ENCODE measurements at regions not wholly inside any gene's neighbourhood (a gene's known extent, or its start where the extent isn't known, plus 50 kb on each side); places are given as distances from the start of the nearest gene placed in this dataset.

DNA sequence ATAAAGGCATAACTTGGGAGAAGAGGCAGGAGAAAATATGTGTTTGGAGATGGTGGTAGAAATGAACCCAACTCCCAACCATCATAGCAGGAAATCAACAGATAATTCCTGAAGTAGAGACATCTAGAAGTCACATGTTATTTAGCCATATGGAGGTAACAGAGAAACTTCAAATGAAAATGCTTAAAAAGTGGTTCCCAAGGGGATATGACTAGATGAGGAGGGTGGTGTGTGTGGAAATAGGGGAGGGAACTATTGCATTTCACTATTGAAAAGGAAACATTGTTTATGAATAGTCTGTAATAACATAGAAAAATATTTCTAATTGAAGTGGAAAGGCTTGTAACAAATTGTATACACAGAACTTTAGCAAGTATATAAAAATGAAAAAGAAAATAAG, 412.0 kb downstream of the SHISA9 start:
- TF ChIP-seq EZH2phosphoT487 (IDR thresholded peaks at IDR 0.05; ENCODE audit: borderline replicate concordance) (no peak), POLR2A (IDR thresholded peaks at IDR 0.05; ENCODE audit: borderline replicate concordance, extremely low read depth, insufficient read depth, insufficient read length) (no peak)
- TF ChIP-seq, protein P1, sequence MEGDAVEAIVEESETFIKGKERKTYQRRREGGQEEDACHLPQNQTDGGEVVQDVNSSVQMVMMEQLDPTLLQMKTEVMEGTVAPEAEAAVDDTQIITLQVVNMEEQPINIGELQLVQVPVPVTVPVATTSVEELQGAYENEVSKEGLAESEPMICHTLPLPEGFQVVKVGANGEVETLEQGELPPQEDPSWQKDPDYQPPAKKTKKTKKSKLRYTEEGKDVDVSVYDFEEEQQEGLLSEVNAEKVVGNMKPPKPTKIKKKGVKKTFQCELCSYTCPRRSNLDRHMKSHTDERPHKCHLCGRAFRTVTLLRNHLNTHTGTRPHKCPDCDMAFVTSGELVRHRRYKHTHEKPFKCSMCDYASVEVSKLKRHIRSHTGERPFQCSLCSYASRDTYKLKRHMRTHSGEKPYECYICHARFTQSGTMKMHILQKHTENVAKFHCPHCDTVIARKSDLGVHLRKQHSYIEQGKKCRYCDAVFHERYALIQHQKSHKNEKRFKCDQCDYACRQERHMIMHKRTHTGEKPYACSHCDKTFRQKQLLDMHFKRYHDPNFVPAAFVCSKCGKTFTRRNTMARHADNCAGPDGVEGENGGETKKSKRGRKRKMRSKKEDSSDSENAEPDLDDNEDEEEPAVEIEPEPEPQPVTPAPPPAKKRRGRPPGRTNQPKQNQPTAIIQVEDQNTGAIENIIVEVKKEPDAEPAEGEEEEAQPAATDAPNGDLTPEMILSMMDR (IDR thresholded peaks at IDR 0.05 in 2 of 3, conservative IDR thresholded peaks at IDR 0.05 in 1 of 3; ENCODE audit: borderline replicate concordance in 1 of 3, insufficient read depth in 1 of 3, low read depth in 2 of 3, low read length in 2 of 3) = no peak
